NAMALWA (cell line): ENCODE measurements at regions not wholly inside any gene's neighbourhood (a gene's known extent, or its start where the extent isn't known, plus 50 kb on each side); places are given as distances from the start of the nearest gene placed in this dataset.
"Not testable (repeated sequence)": the region's sequence is repeated elsewhere in the genome, so short reads cannot be mapped to it uniquely, and the experiment has no call there.

ENCODE experiments used
- DNase-seq: peaks from one replicate; pipeline ENCODE4 v3.0.0-alpha.2; 2015; ENCODE audit warnings: low spot score

GRCh38 chr1:242912855-242913254 lies 342.2 kb downstream of the CEP170 start:
- not testable (repeated sequence) for DNase-seq

- not testable (repeated sequence) for DNase-seq
These were observed 354.5 kb downstream of the CEP170 start for GRCh38 chr1:242900558-242900957.

GRCh38 chr1:242890192-242890741 lies 364.8 kb downstream of the CEP170 start:
- DNase-seq = no peak

- no peak for DNase-seq
These were observed 361.6 kb upstream of the PLD5 start for GRCh38 chr1:242886137-242886536.

- not testable (repeated sequence) for DNase-seq
These were observed 355.5 kb upstream of the PLD5 start for GRCh38 chr1:242880022-242880421.

- no peak for DNase-seq
These were observed 353.2 kb upstream of the PLD5 start for GRCh38 chr1:242877743-242878142.

- DNase-seq = no peak
These were observed 352.7 kb upstream of the PLD5 start for GRCh38 chr1:242877229-242877628.

- DNase-seq = no peak
These were observed 351.5 kb upstream of the PLD5 start for GRCh38 chr1:242876030-242876429.

- DNase-seq = no peak
These were observed 349.2 kb upstream of the PLD5 start for GRCh38 chr1:242873661-242874060.

- DNase-seq = no peak
These were observed 348.0 kb upstream of the PLD5 start for GRCh38 chr1:242872521-242872920.

GRCh38 chr1:242871471-242872030 lies 347.1 kb upstream of the PLD5 start:
- no peak for DNase-seq

- DNase-seq = no peak
These were observed 346.5 kb upstream of the PLD5 start for GRCh38 chr1:242870966-242871365.

- DNase-seq = no peak
These were observed 331.8 kb upstream of the PLD5 start for GRCh38 chr1:242856289-242856688.

- DNase-seq = no peak
These were observed 330.0 kb upstream of the PLD5 start for GRCh38 chr1:242854466-242854865.

GRCh38 chr1:242847390-242847993 lies 323.0 kb upstream of the PLD5 start:
- peak; percentile 19 for DNase-seq

GRCh38 chr1:242842094-242842493 lies 317.6 kb upstream of the PLD5 start:
- no peak for DNase-seq

GRCh38 chr1:242839101-242839500 lies 314.6 kb upstream of the PLD5 start:
- DNase-seq = no peak

- DNase-seq = no peak
These were observed 311.9 kb upstream of the PLD5 start for GRCh38 chr1:242836423-242836822.

GRCh38 chr1:242828828-242829227 lies 304.3 kb upstream of the PLD5 start:
- no peak for DNase-seq

- no peak for DNase-seq
These were observed 303.7 kb upstream of the PLD5 start for GRCh38 chr1:242828199-242828598.

GRCh38 chr1:242827538-242827937 lies 303.0 kb upstream of the PLD5 start:
- no peak for DNase-seq

GRCh38 chr1:242826701-242827336 lies 302.3 kb upstream of the PLD5 start:
- DNase-seq = no peak

GRCh38 chr1:242824435-242824834 lies 299.9 kb upstream of the PLD5 start:
- no peak for DNase-seq
